OCI-M1 (cell line): ENCODE measurements at regions not wholly inside any gene's neighbourhood (a gene's known extent, or its start where the extent isn't known, plus 50 kb on each side); places are given as distances from the start of the nearest gene placed in this dataset.

Source experiments
- DNase-seq: peaks from one replicate; lab custom pipeline; 2025; lab: John Stamatoyannopoulos, UW

DNA sequence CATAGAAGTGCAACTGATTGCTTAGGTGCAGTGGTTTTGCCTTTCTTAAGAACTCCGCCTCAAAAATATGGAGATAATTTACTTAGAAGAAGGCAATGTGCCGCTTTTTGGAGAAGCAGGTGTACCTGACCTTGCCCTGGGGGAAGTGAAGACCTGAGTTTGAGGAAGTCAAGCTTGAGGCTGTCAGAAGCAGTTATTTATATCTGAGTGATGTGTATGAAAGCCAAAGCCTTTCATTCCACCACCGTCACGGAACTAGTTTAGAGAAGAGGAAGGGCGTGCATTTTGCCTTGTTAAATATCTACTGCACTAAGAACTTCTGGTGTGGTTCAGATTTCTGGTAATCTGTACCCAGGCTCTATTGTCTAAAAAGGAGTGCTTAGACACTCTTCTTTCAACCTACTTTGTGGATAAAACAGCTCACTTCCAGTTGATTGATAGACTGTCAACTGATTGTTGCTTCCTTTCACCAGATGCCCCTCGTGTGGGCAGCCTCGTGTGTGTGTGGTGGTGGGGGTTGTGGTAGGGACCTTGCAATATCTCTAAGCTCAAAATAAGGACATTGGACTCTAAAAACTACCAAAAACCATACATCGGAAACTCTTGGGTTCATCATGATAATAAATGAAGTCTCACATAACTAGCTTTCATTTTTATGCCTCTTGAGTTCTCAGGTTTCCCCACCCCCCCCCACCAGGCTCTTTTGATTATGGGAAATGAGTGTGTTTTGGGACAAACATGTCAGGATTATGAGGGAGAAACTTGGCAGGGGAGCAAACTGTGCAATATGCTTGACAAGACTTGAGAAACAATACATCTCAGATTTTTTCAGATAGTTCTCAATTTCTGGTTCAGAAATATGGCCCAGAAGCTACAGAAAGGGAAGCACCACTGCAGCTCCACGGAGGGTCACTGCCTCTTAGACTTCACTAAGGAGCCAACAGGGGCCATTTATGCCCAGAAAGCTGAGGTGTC, 78.6 kb downstream of the ARF6 start:
- DNase-seq, result peak; percentile 85

DNA sequence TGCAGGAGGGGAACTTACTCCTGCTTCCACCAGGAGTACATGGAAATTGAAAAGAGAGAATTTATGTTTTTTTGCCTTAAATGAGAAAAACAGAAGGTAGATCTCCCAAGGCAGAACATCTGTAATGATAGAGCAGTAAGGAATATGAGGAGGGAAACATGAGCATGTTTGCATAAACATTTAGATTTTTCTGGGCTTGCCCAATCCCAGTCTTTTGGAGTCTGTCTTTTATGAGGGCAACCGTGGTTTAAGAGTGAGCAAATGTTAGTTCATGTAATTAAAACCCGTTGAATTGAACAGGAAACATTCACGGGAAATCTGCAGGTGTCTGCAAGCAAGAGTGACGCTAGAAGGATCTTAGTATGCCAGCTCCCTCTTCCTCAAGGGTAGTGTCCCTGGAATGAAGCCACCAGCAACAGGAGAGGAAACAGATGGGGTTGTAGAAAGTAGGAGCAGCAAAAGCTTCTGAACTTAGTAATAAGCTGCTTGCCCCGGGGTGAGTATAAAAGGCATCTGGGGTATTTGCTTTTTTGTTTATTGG, 79.3 kb downstream of the ARF6 start:
- no peak for DNase-seq

DNA sequence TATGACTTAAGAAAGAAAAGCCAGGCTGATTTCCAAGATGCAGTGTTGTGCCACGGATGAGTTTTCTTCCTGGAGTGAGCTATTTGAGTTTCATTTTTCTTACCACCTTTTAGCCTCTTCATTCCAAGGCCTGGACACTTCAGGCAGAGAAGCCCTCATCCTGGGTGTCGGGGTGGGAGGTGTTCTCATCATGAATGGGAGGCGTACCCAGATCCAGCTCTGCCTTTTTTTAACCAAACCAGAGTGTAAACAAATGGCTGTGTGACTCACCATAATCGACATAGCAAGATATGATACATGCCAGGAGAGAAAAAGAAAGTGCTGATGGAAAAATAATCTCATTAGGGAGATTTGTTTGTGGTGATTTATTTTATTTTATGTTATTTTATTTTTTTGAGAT, 79.9 kb downstream of the ARF6 start:
- peak; percentile 37 for DNase-seq

DNA sequence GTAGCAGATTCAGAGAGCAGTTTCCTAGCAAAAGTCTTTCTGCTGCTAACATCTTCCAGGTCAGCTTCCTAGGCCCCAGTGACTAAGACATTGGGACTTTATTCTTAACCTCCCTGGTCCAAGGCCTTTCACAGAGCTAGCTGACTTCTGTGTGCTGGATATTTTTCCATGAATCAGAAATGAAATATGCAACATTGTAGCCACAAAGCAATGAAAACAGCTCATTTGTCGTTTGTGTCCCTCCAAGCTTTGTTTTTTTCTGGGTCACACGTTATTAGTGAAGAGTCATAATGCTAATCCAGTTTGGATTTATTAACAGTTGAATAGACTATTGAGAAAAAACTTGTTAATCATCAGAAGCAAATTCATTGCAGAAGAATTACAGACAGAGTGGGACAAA, 82.4 kb downstream of the ARF6 start:
- DNase-seq, result no peak

DNA sequence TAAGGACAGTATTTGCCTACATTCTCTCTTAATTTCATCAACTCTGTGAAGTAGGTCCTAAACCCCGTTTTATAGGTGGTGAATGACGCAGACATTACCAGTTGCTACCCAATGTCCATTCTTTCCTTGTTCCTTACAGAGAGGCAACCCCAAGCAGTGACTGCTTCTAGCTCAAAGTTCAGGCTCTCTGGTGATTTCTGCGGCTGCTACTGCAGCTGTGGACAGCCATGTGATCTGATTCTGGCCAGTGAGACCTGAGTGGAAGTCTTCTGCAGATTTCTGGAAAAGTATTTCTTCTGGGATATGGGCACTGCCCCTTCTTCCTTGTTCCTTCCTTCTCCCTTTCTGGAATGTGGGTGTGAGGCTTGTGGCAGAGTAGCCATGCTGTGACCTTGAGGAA, 82.9 kb downstream of the ARF6 start:
- no peak for DNase-seq

DNA sequence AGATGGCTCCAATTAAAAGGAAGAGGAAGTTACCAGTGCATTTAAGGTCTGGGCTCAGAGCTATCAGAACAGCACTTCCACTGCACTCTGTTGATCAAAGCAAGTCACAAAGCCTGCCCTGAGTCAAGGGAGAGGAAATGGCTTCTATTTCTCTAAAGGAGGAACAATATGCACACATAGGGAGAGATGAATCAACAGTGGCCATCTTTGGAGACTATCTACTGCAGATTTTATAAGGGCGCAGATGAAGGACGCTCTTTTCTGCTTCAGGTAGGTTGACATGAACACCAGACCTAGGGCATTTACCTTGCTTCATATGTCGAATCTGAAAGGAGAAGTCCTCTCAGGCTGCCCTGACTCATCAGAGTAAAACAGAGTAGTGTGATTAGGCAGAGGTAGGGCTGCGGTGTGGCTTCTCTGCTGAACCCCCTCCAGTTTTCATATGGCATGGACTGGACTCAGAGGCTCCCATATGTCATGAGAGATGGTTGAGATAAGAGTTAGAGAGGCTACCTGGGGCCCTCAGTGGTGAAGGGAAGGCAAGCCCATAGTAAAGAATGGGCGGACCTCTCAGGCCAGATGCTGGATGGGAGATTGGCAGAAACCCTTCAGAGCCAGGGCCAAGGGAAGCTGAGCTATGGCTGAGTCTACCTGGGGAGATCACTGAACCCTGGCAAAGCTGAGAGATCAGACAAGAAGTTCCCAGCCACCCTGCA, 84.4 kb downstream of the ARF6 start:
- peak; percentile 63 for DNase-seq

DNA sequence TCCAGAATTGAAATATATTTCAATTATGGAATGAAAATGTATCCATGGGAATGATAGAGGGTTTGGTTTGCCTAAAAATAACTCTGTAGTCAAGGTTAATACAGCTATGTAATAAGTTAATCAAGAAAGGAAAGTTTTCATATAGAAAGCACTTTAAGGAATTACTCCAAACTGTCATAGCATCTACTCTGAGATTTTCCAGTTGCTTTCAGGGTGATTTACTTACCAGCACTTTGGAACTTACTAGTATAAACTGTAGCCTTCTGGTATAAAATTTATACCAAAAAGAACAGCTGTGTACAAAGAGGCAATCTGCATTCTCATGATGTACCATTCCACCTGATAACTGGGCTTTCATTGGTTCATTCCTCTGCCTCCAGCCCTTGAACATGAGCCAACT, 87.1 kb downstream of the ARF6 start:
- DNase-seq, result no peak

DNA sequence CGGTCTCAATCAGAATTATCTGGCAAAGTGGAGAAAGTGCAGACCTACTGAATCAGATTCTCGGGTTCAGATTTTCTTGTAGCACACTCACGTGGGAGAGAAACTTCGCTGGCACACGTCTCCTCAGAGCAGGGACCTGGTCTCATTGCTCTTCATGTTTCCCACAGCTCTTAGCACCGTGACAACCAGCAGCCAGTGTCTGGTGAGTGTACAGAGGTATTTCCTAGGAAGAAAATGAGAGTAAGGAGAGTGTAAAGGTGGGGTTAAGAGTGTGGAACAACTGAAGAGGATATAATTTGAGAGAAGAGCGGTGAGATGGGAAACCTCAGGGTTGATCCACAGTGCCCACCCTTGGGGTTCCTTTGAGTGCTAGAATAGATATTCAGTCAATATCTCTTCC, 89.2 kb downstream of the ARF6 start:
- DNase-seq, result no peak

DNA sequence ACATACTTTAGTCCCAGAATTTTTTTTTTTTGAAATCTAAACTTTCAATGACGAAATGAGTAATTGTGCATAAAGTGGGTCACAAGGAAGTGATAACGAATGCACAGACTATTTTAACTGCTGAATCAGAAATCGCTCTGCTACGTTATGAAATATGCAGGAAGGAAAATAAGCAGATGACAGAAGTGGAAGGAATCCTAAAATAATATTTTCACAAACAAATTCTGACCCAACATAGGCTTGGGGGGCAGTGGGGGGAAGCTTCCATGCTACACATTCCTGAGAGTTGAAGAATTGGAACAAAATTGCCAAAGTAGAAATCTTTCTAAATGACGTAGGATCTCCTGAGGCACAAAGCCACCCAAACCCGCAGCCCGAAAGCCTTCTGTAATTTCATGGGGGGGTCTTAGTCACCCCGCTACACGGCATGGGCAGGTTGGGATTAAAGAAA, 89.6 kb downstream of the ARF6 start:
- no peak for DNase-seq

DNA sequence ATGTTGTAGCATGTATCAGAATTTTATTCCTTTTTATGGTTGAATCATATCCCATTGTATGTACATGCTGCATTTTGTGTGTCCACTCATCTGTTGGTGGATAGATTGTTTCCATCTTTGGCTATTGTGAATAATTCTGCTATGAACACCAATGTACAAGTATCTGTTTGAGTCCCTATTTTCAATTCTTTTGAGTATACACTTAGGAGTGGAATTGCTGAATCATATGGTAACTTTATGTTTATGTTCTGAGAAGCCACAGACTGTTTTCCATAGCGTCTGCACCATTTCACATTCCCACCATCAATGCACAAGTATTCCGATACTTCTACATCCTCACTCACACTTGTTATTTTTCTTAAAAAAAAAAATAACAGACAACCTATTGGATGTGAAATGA, 91.5 kb downstream of the ARF6 start:
- DNase-seq, result no peak

DNA sequence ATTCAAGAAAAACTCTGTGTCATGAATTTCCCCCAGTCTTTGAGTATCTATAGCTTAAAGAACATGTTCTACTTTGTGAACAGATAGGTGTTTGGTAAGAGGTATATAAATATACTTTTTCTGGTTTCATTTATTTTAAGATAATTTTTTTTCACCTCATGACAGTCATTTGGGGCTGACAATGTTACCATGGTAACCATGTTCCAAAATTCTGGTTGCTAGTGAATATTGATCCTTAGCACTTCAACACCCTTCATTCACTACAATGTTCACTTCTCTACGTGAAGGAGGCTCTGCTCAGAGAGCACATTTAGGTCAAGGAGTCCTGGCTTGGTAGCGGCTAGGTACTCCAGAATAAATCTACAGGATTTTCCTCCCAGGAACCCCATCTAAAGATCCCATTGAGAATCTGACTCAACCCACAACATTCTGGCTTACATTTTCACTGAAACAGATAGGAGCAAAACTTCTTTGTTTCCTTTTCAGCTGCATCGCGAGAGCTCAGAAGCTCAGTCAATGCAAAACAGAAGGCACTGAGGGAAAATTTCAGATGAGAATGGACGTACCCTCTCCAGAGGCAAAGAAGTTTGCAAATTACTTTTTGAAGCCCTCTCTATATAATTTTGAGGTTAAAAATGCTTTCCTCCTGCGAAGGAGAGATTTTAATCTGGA, 93.6 kb downstream of the ARF6 start:
- no peak for DNase-seq

DNA sequence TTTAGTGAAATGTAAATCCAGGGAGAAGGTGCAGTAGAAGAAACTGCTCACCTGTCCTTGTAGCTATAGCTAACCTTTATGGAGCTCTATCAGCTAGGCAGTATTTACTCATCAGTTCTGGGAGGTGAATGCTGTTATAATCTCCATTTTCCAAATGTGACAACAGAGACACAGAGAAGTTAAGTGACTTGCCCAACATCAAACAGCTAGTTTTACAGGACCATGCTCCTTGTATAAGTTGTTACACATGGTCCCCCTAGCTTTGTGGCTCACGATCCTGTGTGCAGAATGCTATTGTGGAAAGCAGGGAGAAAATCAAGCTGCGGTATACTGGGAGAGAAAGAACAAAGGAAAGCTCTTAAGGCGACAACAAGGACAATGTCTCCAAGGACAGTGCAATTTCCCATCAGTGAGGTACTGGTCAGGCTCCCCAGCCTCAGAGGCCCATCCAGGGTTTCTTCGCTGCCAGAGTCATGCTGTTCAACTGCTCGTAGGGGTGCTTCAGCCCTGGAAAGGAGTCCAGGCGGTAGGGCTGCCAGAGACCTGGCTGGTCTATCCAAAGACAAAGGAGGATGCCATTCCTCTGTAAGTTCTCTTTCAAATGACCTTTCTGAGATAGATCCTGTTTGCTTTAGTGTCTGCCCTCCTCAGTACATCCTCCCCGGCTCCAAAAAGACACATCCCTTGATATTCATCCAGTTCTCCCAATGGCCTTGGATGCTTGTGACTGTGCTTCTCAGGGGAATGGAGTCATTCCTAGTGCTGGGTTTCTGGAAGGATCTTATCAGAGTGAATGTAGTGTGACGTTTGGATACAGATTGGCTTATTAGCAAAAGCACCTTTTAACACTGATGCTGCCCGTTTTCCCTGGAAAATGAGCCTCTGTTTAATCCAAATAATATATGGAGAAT, 95.5 kb downstream of the ARF6 start:
- no peak for DNase-seq

DNA sequence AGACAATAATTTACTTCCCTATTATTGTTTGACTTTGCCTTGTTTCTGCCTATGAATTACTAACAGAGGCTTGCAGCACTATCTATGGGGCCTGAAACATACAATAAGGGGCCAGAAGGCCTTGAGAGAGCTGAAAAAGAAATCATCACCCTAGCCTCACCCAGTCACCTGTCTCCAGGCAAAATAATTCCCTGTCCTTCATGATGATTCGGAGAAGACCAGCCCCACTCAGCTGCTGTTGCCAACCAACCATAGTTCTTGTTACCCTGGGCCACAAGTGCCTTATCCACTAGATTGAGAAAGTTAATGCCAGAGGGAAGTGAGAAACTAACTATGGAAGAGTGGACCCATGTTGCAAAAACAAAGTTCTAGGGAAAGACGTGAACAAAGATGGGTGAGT, 97.1 kb downstream of the ARF6 start:
- DNase-seq, result no peak

DNA sequence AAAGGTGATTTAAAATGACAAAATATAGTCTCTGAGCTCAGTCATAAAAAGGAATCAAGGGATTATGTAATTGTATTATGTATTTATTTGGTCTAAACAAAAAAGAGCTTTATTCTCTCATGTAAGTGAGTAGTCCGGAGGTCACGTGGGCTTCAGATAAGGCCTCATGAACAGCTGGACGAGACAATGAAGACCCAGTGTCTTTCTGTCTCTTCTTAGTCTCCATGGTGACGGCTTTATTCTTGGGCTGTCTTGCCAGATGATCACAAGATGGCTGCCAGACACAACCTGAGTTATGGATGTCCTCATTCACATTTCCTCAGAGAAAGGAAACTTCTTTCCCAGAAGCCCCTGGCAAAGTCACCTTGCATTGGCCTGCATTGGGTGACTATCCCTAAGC, 98.6 kb downstream of the ARF6 start:
- DNase-seq, result no peak

DNA sequence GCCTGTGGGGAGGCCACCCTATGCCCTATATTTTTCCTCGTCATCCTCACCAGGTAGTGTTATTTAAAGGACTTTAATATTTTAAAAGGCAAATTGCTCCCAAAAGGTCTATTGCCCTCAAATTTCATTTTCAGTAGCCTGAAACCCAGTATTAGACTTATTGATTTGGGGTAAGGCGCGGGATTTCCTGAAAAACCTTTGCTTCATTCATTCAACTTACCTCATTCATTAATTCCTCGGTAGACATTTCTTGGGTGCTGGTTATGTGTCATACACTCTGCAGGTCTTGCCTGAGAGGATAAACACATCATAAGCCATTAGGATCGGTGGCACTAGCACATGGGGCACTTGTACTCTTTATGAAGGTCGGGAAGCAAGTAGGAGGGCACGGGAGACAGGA, 99.2 kb downstream of the ARF6 start:
- no peak for DNase-seq

DNA sequence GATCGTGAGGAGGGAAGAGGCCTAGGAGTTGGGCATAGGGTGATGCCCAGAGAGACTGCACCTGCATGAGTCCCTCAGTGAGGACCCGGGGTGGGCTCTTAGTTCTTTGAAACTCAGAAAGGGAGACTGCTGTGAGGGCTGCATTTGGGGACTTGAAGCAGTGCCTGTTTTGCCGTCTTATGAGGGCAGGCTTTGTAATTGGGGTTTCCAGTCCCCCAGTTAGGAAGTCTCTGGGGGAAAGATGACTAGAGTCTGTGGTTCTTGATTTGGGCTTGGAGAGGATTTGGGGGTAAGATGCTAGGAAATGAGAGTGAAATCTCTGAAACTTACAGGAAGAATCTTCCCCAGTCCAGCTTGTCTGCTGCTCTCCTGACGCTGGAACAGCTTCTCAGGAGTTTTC, 99.6 kb downstream of the ARF6 start:
- DNase-seq, result no peak

DNA sequence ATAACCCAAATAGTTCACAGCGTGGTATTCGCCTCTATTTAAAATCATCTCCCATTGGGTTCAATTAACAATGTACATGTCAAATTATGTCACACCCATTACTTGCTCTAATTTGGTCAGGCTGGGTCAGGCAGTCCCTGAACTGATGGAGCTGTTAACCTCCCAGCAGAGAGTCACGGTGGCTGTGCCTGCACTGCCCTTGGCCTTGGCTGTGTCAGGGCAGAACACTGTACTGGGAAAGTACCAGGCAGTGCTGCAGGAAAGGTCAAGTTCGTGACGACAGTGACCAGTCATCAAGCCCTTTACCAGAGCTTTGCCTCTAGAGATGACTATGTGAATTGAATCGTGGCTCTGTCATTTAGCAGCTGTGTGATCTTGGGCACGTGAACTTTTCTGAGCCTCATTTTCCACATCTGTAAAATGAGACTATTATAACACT, 100.0 kb downstream of the ARF6 start:
- DNase-seq, result no peak

DNA sequence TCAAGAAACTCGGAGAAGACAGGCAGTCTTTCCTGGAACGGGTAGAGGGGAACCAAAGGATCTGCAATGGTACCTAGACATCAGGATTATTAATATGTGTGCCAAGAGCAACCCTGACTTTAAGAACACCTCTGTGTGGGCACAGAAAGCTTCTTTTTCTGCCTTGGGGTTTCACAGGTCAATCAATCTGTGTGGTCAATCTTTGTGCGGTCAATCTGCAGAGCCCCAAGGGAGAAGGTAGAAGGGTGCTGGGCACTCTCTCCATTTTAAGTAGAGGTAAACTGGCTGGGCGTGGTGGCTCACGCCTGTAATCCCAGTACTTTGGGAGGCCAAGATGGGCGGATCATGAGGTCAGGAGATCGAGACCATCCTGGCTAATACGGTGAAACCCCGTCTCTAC, 100.7 kb downstream of the ARF6 start:
- DNase-seq, result no peak

DNA sequence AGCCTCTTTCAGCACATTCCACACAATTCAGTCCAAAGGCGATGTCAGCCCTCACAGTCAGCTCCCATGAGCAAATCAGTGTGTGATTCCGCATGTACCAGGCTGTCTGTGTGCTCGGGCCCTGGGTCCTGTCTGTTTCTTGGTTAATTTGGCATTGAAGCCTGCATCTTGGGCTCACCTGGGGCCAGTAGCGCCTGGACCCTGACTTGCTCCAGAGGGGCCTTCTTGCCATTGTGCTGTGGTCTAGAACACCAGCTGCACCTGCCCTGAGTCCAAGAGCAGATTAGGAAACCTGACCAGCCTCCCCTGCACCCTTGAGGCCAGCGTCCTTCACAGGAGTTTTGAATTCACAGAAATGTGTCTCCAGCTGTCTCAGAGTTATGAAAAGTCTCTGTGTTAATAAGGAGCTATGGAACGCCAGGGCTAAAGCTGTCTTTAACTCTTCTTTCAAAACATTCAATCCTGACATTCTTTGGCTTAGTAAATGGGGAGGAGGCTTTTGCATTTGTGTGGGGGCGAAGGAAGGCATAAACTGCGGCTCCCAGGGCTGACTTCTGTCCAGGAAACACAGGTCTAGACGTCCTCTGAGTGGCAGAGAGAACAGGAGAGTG, 102.2 kb downstream of the ARF6 start:
- no peak for DNase-seq

DNA sequence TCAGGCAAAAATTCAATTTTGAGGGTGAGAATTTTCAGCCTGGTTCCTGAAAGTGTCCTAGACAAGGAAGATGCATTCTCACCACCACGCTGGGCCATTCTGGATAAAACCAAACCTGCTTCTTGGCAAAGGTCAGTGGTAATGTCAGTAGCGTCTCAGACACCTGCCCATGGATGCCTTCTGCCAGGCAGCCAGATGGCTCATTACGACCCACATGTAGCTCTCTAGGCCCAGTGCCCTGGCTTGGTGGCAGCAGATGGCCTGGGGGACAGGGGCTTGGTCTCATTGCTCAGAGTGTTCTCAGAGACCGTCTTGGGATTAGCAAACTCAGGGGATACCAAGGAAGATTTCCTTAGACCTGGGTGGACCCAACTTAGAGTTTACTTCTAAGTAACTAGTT, 105.1 kb downstream of the ARF6 start:
- no peak for DNase-seq
